Adrenal gland (tissue), 5 donors: ENCODE measurements at regions not wholly inside any gene's neighbourhood (a gene's known extent, or its start where the extent isn't known, plus 50 kb on each side); places are given as distances from the start of the nearest gene placed in this dataset.

Source experiments
- CTCF ChIP-seq, 6 experiments: fragments of 450-650 bp in 4 of 6; fragments of 200-600 bp in 2 of 6; sonication (generic) in 1 of 6; IDR thresholded peaks; 1 replicate in 5 of 6; 2 replicates in 1 of 6; pipeline versions ENCODE4 v1.5.1 to v1.8.0; 2016 to 2021; ENCODE audit warnings: antibody characterized with exemption in 6 of 6, mild to moderate bottlenecking in 2 of 6, moderate library complexity in 1 of 6
- POLR2A ChIP-seq, 2 donors: fragments of 450-650 bp; IDR thresholded peaks; one replicate each; pipeline ENCODE4 v1.6.1; 2017; ENCODE audit warnings: antibody characterized with exemption in 2 of 2, mild to moderate bottlenecking in 2 of 2, moderate library complexity in 1 of 2
- donor health status: DM: no; HTN: no; CAD: no.

GRCh38 chrX:30975467-30975866 lies 86.4 kb upstream of the TAB3 start:
- TF ChIP-seq CTCF (IDR thresholded peaks at IDR 0.05) (no peak), POLR2A (IDR thresholded peaks at IDR 0.05) (no peak)
